Neural cell (in vitro differentiated cells): ENCODE measurements at regions not wholly inside any gene's neighbourhood (a gene's known extent, or its start where the extent isn't known, plus 50 kb on each side); places are given as distances from the start of the nearest gene placed in this dataset.
A peak's percentile ranks its signal among the peaks of the same experiment; 100 is the strongest.

Source experiments
- H2AFZ ChIP-seq: fragments of 200-600, 300-800 bp; sonication (generic), shearing (Covaris generic); 2 replicates; pipeline ENCODE4 v1.6.0; 2014; ENCODE audit warnings: low read depth, mild to moderate bottlenecking, antibody characterized with exemption, low read length, moderate library complexity
- H3F3A ChIP-seq: fragments of 200-600 bp; shearing (Covaris generic); 2 replicates; pipeline ENCODE4 v1.6.1; 2016; ENCODE audit warnings: mild to moderate bottlenecking, moderate library complexity, mixed read lengths, antibody characterized with exemption, low read length; ENCODE audit not compliant: insufficient read depth, poor library complexity, severe bottlenecking
- H3K27ac ChIP-seq: fragments of 200-600, 300-800 bp; sonication (generic), shearing (Covaris generic); 2 replicates; pipeline ENCODE4 v1.5.1; 2014; ENCODE audit warnings: mild to moderate bottlenecking, low read length, moderate library complexity
- H3K27me3 ChIP-seq: fragments of 300-800, 200-600 bp; sonication (generic), shearing (Covaris generic); 2 replicates; pipeline ENCODE4 v1.6.0; 2014; ENCODE audit warnings: mild to moderate bottlenecking, low read depth, low read length, moderate library complexity; ENCODE audit not compliant: insufficient read depth
- H3K36me3 ChIP-seq: fragments of 300-800, 200-600 bp; sonication (generic), shearing (Covaris generic); 2 replicates; pipeline ENCODE4 v1.5.1; 2014; ENCODE audit warnings: mild to moderate bottlenecking, antibody characterized with exemption, low read length, moderate library complexity; ENCODE audit not compliant: insufficient read depth
- H3K4me2 ChIP-seq: fragments of 300-800, 200-600 bp; sonication (generic), shearing (Covaris generic); 2 replicates; pipeline ENCODE4 v1.6.0; 2014; ENCODE audit warnings: mild to moderate bottlenecking, low read length
- H3K4me3 ChIP-seq: fragments of 300-800, 200-600 bp; sonication (generic), shearing (Covaris generic); 2 replicates; pipeline ENCODE4 v1.5.1; 2014; ENCODE audit warnings: mild to moderate bottlenecking, low read length, moderate library complexity
- H3K79me2 ChIP-seq: fragments of 200-600 bp; shearing (Covaris generic); replicated peaks from 2 replicates; pipeline ENCODE4 v1.6.0; 2014; ENCODE audit warnings: mild to moderate bottlenecking, low read length, moderate library complexity; ENCODE audit not compliant: insufficient read depth
- H3K9ac ChIP-seq: fragments of 300-800, 200-600 bp; sonication (generic), shearing (Covaris generic); 2 replicates; pipeline ENCODE4 v1.6.1; 2016; ENCODE audit warnings: mild to moderate bottlenecking, low read length, mixed read lengths
- H3K9me2 ChIP-seq: fragments of 200-600 bp; shearing (Covaris generic); 2 replicates; pipeline ENCODE4 v1.6.1; 2016; ENCODE audit warnings: mild to moderate bottlenecking, low read length, mixed read lengths; ENCODE audit not compliant: insufficient read depth
- H3K9me3 ChIP-seq: fragments of 200-600, 300-800 bp; sonication (generic), shearing (Covaris generic); 2 replicates; pipeline ENCODE4 v1.6.1; 2016; ENCODE audit warnings: mild to moderate bottlenecking, mixed run types, low read length, moderate library complexity, mixed read lengths
- H4K20me1 ChIP-seq: fragments of 200-600 bp; shearing (Covaris generic); 2 replicates; pipeline ENCODE4 v1.6.1; 2016; ENCODE audit warnings: mild to moderate bottlenecking, mixed run types; ENCODE audit not compliant: insufficient read depth
- EP300 ChIP-seq: fragments of 450-650 bp; conservative IDR thresholded peaks from 2 replicates; pipeline ENCODE4 v1.6.1; 2014; ENCODE audit warnings: antibody characterized with exemption, mild to moderate bottlenecking, moderate library complexity; ENCODE audit not compliant: poor library complexity, severe bottlenecking
- EZH2 ChIP-seq: fragments of 200-600, 300-800 bp; shearing (Covaris generic), sonication (generic); IDR thresholded peaks from 2 replicates; pipeline ENCODE4 v1.6.1; 2014; ENCODE audit warnings: antibody characterized with exemption, low read length, borderline replicate concordance, mild to moderate bottlenecking; ENCODE audit not compliant: insufficient read depth, poor library complexity, severe bottlenecking
- MXI1 ChIP-seq: fragments of 450-650 bp; conservative IDR thresholded peaks from 2 replicates; pipeline ENCODE4 v1.6.1; 2014; ENCODE audit warnings: antibody characterized with exemption, mild to moderate bottlenecking; ENCODE audit not compliant: poor library complexity, severe bottlenecking
- POLR2AphosphoS5 ChIP-seq: IDR thresholded peaks from 2 replicates; pipeline ENCODE4 v1.6.1; 2012
- RAD21 ChIP-seq: fragments of 450-650 bp; conservative IDR thresholded peaks from 2 replicates; pipeline ENCODE4 v1.6.1; 2014; ENCODE audit warnings: antibody characterized with exemption, mild to moderate bottlenecking, moderate library complexity
- SMC3 ChIP-seq: fragments of 450-650 bp; conservative IDR thresholded peaks from 2 replicates; pipeline ENCODE4 v1.6.1; 2014; ENCODE audit warnings: antibody characterized with exemption, mild to moderate bottlenecking, moderate library complexity; ENCODE audit not compliant: poor library complexity
- TAF1 ChIP-seq: IDR thresholded peaks from 2 replicates; pipeline ENCODE4 v1.6.1; 2012; ENCODE audit warnings: low read depth
- TF ChIP-seq, protein P1 (sequence below): IDR thresholded peaks from 2 replicates; pipeline ENCODE4 v1.6.1; 2012; ENCODE audit warnings: borderline replicate concordance
- TF ChIP-seq, protein P2 (sequence below): fragments of 450-650 bp; IDR thresholded peaks from 2 replicates; pipeline ENCODE4 v1.5.1; 2014; ENCODE audit warnings: antibody characterized with exemption, mild to moderate bottlenecking, moderate library complexity; ENCODE audit not compliant: poor library complexity, severe bottlenecking

DNA sequence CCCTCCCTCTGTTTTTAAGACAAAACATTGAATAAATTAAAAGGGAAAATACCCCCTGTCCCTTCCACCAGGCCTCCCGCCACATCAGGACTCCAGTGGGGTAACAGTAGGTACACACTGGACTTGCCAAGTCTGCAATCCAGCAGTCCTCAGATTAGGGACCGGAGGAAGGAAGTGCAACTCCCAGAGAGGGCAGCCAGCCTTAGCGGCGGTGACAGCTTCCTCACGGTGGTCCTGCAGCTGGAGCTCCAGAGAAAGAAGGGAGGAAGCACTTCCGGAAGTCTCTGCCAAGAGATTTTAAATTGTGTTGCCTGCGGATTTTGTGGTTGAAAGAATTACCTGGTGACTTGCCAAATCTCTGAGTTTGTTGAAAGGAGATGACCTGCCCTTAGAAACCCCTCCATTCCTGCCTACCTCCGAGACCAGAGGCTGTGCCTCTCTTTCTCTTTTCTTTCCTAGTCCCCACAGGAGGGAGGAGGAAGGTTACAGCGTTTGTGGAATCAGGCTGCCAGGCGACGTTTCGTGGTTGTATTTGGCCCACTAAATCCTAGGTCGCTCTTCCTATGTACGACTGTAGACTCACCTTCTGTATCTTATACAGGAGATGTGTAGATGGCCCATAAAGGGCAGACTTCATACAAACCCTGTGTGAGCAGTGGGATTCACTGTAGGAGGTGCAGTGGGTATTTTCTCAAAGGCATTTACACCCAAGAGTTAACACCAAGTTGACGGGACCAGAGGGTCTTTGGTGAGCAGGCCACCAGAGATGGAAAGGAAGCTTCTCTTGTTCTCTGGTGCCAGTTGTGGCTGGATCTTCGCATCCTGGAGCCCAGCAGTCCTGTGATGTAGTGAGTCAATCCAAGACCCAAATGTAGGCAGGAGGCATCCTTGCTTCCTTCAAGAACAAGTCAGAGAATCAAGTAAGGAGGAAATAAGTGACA lies 77.9 kb downstream of the INSIG1 start:
- peaks cover 100% of the 10 kb centered on the region for H3K27me3 ChIP-seq
- no peaks in the 10 kb centered on the region for H3K9me3 ChIP-seq
- TF ChIP-seq EZH2 (peak; percentile 74), RAD21 (no peak), POLR2AphosphoS5 (no peak)
- H4K20me1 ChIP-seq: no peaks in the 10 kb centered on the region
- H3F3A ChIP-seq: no peaks in the 10 kb centered on the region
- H3K4me3 ChIP-seq: no peak overlapping the region
- no peak overlapping the region for H2AFZ ChIP-seq
- H3K27ac ChIP-seq: no peak overlapping the region
- no peaks in the 10 kb centered on the region for H3K36me3 ChIP-seq
- no peaks in the 10 kb centered on the region for H3K9me2 ChIP-seq
- H3K4me2 ChIP-seq: no peak overlapping the region
- no peaks in the 10 kb centered on the region for H3K79me2 ChIP-seq
- no peak overlapping the region for H3K9ac ChIP-seq

DNA sequence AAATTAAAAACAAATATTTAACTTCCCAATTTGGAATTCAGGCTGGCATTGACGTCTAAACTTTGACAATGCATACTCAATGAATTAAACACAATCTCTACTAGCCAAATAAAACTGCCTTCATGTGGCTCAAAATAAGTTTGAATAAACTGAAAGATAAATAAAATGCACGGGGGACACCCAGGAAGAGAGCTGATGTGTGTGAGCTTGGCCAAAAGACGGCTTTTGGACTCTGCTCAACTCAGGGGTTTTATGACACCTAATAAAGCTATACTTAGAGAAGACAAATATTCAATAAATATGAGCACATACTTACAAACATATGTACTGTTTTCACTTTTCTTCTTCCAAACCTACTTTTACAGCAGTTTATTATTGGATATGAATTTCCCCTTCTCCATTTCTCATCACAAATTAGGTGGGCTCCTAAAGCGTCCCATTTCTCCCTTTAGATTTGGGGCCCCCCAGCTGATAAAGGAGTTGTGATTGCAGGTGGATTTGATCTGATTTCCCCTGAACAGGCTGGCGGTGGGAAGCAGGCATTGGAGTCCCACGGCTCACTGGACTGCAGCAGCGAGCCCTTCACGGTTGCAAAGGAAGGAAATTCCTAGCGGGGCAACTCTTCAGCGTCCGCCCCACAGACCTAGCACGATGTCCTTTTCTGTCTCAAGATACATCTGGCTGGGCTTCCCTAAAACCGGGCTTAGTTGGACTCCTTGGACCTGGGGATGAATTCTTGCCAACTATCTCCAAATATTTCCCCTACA lies 79.6 kb downstream of the INSIG1 start:
- Histone ChIP-seq H3K27ac (no peak overlapping the region), H3K36me3 (no peaks in the 10 kb centered on the region), H3F3A (no peaks in the 10 kb centered on the region), H3K9me2 (no peaks in the 10 kb centered on the region), H3K4me2 (no peak overlapping the region), H3K79me2 (no peaks in the 10 kb centered on the region), H3K9me3 (no peaks in the 10 kb centered on the region), H2AFZ (no peak overlapping the region), H3K4me3 (no peak overlapping the region), H3K27me3 (peaks cover 100% of the 10 kb centered on the region), H4K20me1 (no peaks in the 10 kb centered on the region), H3K9ac (no peak overlapping the region)
- TF ChIP-seq, protein P1, sequence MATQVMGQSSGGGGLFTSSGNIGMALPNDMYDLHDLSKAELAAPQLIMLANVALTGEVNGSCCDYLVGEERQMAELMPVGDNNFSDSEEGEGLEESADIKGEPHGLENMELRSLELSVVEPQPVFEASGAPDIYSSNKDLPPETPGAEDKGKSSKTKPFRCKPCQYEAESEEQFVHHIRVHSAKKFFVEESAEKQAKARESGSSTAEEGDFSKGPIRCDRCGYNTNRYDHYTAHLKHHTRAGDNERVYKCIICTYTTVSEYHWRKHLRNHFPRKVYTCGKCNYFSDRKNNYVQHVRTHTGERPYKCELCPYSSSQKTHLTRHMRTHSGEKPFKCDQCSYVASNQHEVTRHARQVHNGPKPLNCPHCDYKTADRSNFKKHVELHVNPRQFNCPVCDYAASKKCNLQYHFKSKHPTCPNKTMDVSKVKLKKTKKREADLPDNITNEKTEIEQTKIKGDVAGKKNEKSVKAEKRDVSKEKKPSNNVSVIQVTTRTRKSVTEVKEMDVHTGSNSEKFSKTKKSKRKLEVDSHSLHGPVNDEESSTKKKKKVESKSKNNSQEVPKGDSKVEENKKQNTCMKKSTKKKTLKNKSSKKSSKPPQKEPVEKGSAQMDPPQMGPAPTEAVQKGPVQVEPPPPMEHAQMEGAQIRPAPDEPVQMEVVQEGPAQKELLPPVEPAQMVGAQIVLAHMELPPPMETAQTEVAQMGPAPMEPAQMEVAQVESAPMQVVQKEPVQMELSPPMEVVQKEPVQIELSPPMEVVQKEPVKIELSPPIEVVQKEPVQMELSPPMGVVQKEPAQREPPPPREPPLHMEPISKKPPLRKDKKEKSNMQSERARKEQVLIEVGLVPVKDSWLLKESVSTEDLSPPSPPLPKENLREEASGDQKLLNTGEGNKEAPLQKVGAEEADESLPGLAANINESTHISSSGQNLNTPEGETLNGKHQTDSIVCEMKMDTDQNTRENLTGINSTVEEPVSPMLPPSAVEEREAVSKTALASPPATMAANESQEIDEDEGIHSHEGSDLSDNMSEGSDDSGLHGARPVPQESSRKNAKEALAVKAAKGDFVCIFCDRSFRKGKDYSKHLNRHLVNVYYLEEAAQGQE: no peak
- no peak for TF ChIP-seq TAF1
- TF ChIP-seq, protein P2, sequence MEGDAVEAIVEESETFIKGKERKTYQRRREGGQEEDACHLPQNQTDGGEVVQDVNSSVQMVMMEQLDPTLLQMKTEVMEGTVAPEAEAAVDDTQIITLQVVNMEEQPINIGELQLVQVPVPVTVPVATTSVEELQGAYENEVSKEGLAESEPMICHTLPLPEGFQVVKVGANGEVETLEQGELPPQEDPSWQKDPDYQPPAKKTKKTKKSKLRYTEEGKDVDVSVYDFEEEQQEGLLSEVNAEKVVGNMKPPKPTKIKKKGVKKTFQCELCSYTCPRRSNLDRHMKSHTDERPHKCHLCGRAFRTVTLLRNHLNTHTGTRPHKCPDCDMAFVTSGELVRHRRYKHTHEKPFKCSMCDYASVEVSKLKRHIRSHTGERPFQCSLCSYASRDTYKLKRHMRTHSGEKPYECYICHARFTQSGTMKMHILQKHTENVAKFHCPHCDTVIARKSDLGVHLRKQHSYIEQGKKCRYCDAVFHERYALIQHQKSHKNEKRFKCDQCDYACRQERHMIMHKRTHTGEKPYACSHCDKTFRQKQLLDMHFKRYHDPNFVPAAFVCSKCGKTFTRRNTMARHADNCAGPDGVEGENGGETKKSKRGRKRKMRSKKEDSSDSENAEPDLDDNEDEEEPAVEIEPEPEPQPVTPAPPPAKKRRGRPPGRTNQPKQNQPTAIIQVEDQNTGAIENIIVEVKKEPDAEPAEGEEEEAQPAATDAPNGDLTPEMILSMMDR: no peak
- no peak for TF ChIP-seq POLR2AphosphoS5
- no peak for TF ChIP-seq EZH2
- no peak for TF ChIP-seq MXI1
- TF ChIP-seq RAD21: no peak
- TF ChIP-seq EP300: no peak
- TF ChIP-seq SMC3: no peak
